ENCODE measurements at regions not wholly inside any gene's neighbourhood (a gene's known extent, or its start where the extent isn't known, plus 50 kb on each side); places are given as distances from the start of the nearest gene placed in this dataset.

DNA sequence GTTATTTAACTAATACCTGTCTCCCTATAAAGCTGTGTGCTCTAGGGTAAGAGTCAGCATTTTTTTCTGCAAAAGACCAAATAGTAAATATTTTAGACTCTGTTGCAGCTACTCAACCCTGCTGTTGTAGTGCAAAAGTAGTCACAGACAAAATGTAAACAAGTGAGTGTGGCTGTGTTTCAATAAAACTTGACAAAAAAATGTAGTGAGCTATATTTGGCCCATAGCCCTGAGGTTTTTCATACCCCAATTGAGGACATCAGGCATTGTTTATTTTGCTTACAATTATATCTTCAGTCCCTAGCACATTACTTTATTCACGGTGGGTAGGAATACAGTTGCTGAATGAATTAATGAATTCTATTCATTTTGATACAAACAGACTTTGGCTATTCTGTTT is 58.7 kb upstream of the TBC1D5 start:
- no peak overlapping the region for H2BK5ac ChIP-seq (ENCODE audit: low read length)
- no peak overlapping the region for H3K23ac ChIP-seq (ENCODE audit: low read length)
- DNase-seq, result no peak
- no peak overlapping the region for H3K18ac ChIP-seq (ENCODE audit: low read length)
- H2BK15ac ChIP-seq (replicated peaks; ENCODE audit: low read depth), result no peak overlapping the region
- H3K4ac ChIP-seq (ENCODE audit: low read depth, low read length), result no peak overlapping the region
- H3K36me3 ChIP-seq (ENCODE audit: control insufficient read depth, insufficient read depth, low read length), result no peaks in the 10 kb centered on the region
- no peak overlapping the region for H3K27ac ChIP-seq (ENCODE audit: low read depth, low read length)
- H2AK5ac ChIP-seq (ENCODE audit: low read length), result no peak overlapping the region
- H3K56ac ChIP-seq (ENCODE audit: low read length), result no peak overlapping the region
- no peaks in the 10 kb centered on the region for H3K79me2 ChIP-seq (ENCODE audit: control insufficient read depth, insufficient read depth, low read length)
- no peaks in the 10 kb centered on the region for H3K27me3 ChIP-seq (ENCODE audit: insufficient read depth, low read length, poor library complexity)
- H4K8ac ChIP-seq (ENCODE audit: low read depth, low read length), result no peak overlapping the region
- H3K4me2 ChIP-seq (ENCODE audit: low read length), result no peak overlapping the region
- H3K79me1 ChIP-seq (ENCODE audit: low read length), result no peaks in the 10 kb centered on the region
- H2BK120ac ChIP-seq (ENCODE audit: low read depth, low read length), result no peak overlapping the region
- H3K4me3 ChIP-seq (ENCODE audit: low read length), result no peak overlapping the region
- no CpG with 5 or more reads among the region's 1 CpG for WGBS (ENCODE audit: extremely low coverage, insufficient coverage, low lambda C conversion rate)
- H4K5ac ChIP-seq (ENCODE audit: low read length), result no peak overlapping the region
- no peaks in the 10 kb centered on the region for H3K4me1 ChIP-seq (ENCODE audit: control insufficient read depth, low read depth, low read length)
- H3K9ac ChIP-seq (ENCODE audit: low read length), result no peak overlapping the region

DNA sequence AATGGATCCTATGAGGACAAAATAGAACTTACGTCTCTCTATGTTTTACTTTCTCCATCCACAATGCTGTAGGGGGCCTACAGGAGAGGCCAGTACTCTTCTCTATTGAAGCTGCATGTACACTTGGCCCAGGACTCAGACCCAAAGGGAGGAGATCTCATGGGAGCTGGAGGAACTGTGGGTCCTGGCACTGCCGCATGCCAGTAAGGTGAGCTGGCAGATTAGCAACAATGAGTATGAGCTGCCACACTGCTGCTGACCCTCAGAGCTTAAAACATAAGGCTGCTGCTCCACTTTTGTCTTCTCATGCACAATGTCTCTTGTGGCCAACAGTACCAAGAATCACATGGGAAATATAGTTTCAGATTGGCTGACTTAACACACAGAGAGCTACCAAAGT is 57.8 kb upstream of the TBC1D5 start:
- Histone ChIP-seq H3K9ac (ENCODE audit: low read length) (no peak overlapping the region), H2BK15ac (replicated peaks; ENCODE audit: low read depth) (no peak overlapping the region), H3K79me1 (ENCODE audit: low read length) (no peaks in the 10 kb centered on the region), H3K4ac (ENCODE audit: low read depth, low read length) (no peak overlapping the region), H4K5ac (ENCODE audit: low read length) (no peak overlapping the region), H2BK5ac (ENCODE audit: low read length) (no peak overlapping the region), H2AK5ac (ENCODE audit: low read length) (no peak overlapping the region), H3K4me3 (ENCODE audit: low read length) (no peak overlapping the region), H3K27ac (ENCODE audit: low read depth, low read length) (no peak overlapping the region), H3K36me3 (ENCODE audit: control insufficient read depth, insufficient read depth, low read length) (no peaks in the 10 kb centered on the region), H3K4me2 (ENCODE audit: low read length) (no peak overlapping the region), H4K8ac (ENCODE audit: low read depth, low read length) (no peak overlapping the region), H3K56ac (ENCODE audit: low read length) (no peak overlapping the region), H3K23ac (ENCODE audit: low read length) (no peak overlapping the region), H2BK120ac (ENCODE audit: low read depth, low read length) (no peak overlapping the region), H3K27me3 (ENCODE audit: insufficient read depth, low read length, poor library complexity) (no peaks in the 10 kb centered on the region), H3K18ac (ENCODE audit: low read length) (no peak overlapping the region), H3K4me1 (ENCODE audit: control insufficient read depth, low read depth, low read length) (no peaks in the 10 kb centered on the region), H3K79me2 (ENCODE audit: control insufficient read depth, insufficient read depth, low read length) (no peaks in the 10 kb centered on the region)
- no peak for DNase-seq
- WGBS (ENCODE audit: extremely low coverage, insufficient coverage, low lambda C conversion rate), result no CpG with 5 or more reads among the region's 2 CpGs

DNA sequence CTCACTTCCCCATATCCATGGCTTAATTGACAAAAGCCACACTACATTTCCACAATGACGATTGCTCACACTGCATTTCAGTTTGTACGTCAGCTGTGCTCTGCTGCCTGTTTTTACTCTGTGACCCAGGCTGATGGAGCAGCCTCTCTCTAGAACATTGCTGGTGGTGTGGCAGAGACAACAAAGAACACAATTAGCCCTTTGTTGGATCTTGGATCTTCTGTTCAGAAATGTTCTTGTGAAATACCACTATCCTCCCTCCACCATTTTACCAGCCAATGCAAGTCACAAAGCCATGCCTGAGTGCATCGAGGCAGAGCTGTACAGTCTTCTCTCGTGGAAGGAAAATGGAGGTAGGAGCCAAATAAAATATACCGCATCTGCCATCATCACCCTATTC is 56.9 kb upstream of the TBC1D5 start:
- no peak overlapping the region for H3K27ac ChIP-seq (ENCODE audit: low read depth, low read length)
- no peak overlapping the region for H3K18ac ChIP-seq (ENCODE audit: low read length)
- no peaks in the 10 kb centered on the region for H3K36me3 ChIP-seq (ENCODE audit: control insufficient read depth, insufficient read depth, low read length)
- H3K4me2 ChIP-seq (ENCODE audit: low read length), result no peak overlapping the region
- H3K9ac ChIP-seq (ENCODE audit: low read length), result no peak overlapping the region
- DNase-seq, result no peak
- no CpG with 5 or more reads among the region's 5 CpGs for WGBS (ENCODE audit: extremely low coverage, insufficient coverage, low lambda C conversion rate)
- no peaks in the 10 kb centered on the region for H3K79me1 ChIP-seq (ENCODE audit: low read length)
- no peak overlapping the region for H4K5ac ChIP-seq (ENCODE audit: low read length)
- no peak overlapping the region for H3K4ac ChIP-seq (ENCODE audit: low read depth, low read length)
- no peaks in the 10 kb centered on the region for H3K79me2 ChIP-seq (ENCODE audit: control insufficient read depth, insufficient read depth, low read length)
- H3K4me1 ChIP-seq (ENCODE audit: control insufficient read depth, low read depth, low read length), result no peaks in the 10 kb centered on the region
- no peak overlapping the region for H2BK5ac ChIP-seq (ENCODE audit: low read length)
- H3K23ac ChIP-seq (ENCODE audit: low read length), result no peak overlapping the region
- no peaks in the 10 kb centered on the region for H3K27me3 ChIP-seq (ENCODE audit: insufficient read depth, low read length, poor library complexity)
- no peak overlapping the region for H3K56ac ChIP-seq (ENCODE audit: low read length)
- H4K8ac ChIP-seq (ENCODE audit: low read depth, low read length), result no peak overlapping the region
- H2BK15ac ChIP-seq (replicated peaks; ENCODE audit: low read depth), result no peak overlapping the region
- H2BK120ac ChIP-seq (ENCODE audit: low read depth, low read length), result no peak overlapping the region
- H3K4me3 ChIP-seq (ENCODE audit: low read length), result no peak overlapping the region
- no peak overlapping the region for H2AK5ac ChIP-seq (ENCODE audit: low read length)

DNA sequence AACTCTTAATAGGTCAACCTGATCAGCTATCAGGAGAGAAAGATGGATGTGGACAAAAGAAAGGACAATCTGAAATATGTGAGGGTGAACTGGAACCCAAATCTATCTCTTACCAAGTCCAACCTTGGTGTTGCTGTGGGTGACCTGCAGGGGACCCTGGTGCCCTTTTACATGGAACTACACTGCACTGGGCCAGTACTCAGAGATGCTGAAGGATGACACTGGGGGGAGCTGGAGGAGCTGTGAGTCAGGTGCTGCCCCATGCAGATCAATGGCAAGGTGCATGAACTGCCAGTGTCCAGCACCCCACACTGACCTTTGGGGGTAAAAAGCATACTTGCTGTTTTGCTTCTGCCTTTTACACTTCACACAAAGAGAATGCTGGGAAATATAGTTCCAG is 55.6 kb upstream of the TBC1D5 start:
- Histone ChIP-seq H3K79me1 (ENCODE audit: low read length) (no peaks in the 10 kb centered on the region), H3K4me2 (ENCODE audit: low read length) (no peak overlapping the region), H3K4me1 (ENCODE audit: control insufficient read depth, low read depth, low read length) (no peaks in the 10 kb centered on the region), H4K8ac (ENCODE audit: low read depth, low read length) (no peak overlapping the region), H3K56ac (ENCODE audit: low read length) (no peak overlapping the region), H2BK120ac (ENCODE audit: low read depth, low read length) (no peak overlapping the region), H3K18ac (ENCODE audit: low read length) (no peak overlapping the region), H3K23ac (ENCODE audit: low read length) (no peak overlapping the region), H3K36me3 (ENCODE audit: control insufficient read depth, insufficient read depth, low read length) (no peaks in the 10 kb centered on the region), H3K27me3 (ENCODE audit: insufficient read depth, low read length, poor library complexity) (no peaks in the 10 kb centered on the region), H3K9ac (ENCODE audit: low read length) (no peak overlapping the region), H4K5ac (ENCODE audit: low read length) (no peak overlapping the region), H3K79me2 (ENCODE audit: control insufficient read depth, insufficient read depth, low read length) (no peaks in the 10 kb centered on the region), H2BK5ac (ENCODE audit: low read length) (no peak overlapping the region), H3K27ac (ENCODE audit: low read depth, low read length) (no peak overlapping the region), H2AK5ac (ENCODE audit: low read length) (no peak overlapping the region), H3K4me3 (ENCODE audit: low read length) (no peak overlapping the region), H2BK15ac (replicated peaks; ENCODE audit: low read depth) (no peak overlapping the region), H3K4ac (ENCODE audit: low read depth, low read length) (no peak overlapping the region)
- peak; percentile 73 for DNase-seq

DNA sequence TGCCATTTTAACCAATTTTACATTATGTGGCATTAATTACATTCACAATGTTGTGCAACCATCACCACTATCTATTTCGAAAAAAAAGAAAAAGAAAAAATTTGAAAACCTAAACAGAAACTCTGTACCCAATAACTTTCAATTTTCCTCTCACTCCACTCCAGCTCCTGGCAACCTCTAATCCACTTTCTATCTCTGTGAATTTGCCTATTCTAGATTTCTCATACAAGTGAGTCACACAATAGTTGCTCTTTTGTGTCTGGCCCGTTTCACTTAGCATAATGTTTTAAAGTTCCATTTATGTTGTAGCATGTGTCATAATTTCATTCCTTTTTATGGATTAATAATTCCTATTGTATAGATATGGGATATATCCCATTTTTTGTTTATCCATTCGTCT is 53.3 kb upstream of the TBC1D5 start:
- Histone ChIP-seq H3K4me2 (ENCODE audit: low read length) (no peak overlapping the region), H3K4me3 (ENCODE audit: low read length) (no peak overlapping the region), H2BK5ac (ENCODE audit: low read length) (no peak overlapping the region), H3K56ac (ENCODE audit: low read length) (no peak overlapping the region), H3K4me1 (ENCODE audit: control insufficient read depth, low read depth, low read length) (no peaks in the 10 kb centered on the region), H3K27me3 (ENCODE audit: insufficient read depth, low read length, poor library complexity) (no peaks in the 10 kb centered on the region), H2BK15ac (replicated peaks; ENCODE audit: low read depth) (no peak overlapping the region), H3K79me1 (ENCODE audit: low read length) (no peaks in the 10 kb centered on the region), H3K23ac (ENCODE audit: low read length) (no peak overlapping the region), H4K8ac (ENCODE audit: low read depth, low read length) (no peak overlapping the region), H3K36me3 (ENCODE audit: control insufficient read depth, insufficient read depth, low read length) (no peaks in the 10 kb centered on the region), H3K79me2 (ENCODE audit: control insufficient read depth, insufficient read depth, low read length) (no peaks in the 10 kb centered on the region), H3K4ac (ENCODE audit: low read depth, low read length) (no peak overlapping the region), H3K27ac (ENCODE audit: low read depth, low read length) (no peak overlapping the region), H4K5ac (ENCODE audit: low read length) (no peak overlapping the region), H3K9ac (ENCODE audit: low read length) (no peak overlapping the region), H2AK5ac (ENCODE audit: low read length) (no peak overlapping the region), H2BK120ac (ENCODE audit: low read depth, low read length) (no peak overlapping the region), H3K18ac (ENCODE audit: low read length) (no peak overlapping the region)
- no CpG with 5 or more reads among the region's 3 CpGs for WGBS (ENCODE audit: extremely low coverage, insufficient coverage, low lambda C conversion rate)
- no peak for DNase-seq

DNA sequence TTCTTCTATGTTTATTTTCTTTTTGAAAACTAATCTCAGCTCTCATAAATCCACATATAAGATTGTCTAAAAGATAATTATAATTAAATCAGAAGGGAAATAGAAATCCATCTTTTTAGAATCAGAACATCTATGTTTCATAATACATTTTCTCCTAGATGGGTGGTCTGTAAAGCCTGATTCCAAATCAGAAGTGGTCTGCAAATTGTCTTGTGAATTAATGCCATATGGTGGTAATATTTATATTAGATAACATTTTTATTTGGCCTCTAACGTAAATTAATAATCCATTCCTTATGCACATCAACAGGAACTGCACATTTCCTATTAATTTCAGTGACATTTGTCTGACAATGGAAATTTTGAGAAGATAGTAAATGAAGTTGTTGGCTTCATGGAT is 52.8 kb upstream of the TBC1D5 start:
- no peak overlapping the region for H3K27ac ChIP-seq (ENCODE audit: low read depth, low read length)
- H2AK5ac ChIP-seq (ENCODE audit: low read length), result no peak overlapping the region
- no peak overlapping the region for H4K5ac ChIP-seq (ENCODE audit: low read length)
- H2BK120ac ChIP-seq (ENCODE audit: low read depth, low read length), result no peak overlapping the region
- H3K4ac ChIP-seq (ENCODE audit: low read depth, low read length), result no peak overlapping the region
- no peak overlapping the region for H3K18ac ChIP-seq (ENCODE audit: low read length)
- no peak overlapping the region for H4K8ac ChIP-seq (ENCODE audit: low read depth, low read length)
- no peak overlapping the region for H3K4me3 ChIP-seq (ENCODE audit: low read length)
- H3K27me3 ChIP-seq (ENCODE audit: insufficient read depth, low read length, poor library complexity), result peaks cover under 1% of the 10 kb centered on the region
- H3K23ac ChIP-seq (ENCODE audit: low read length), result no peak overlapping the region
- no peak overlapping the region for H3K9ac ChIP-seq (ENCODE audit: low read length)
- no peak overlapping the region for H2BK15ac ChIP-seq (replicated peaks; ENCODE audit: low read depth)
- no CpG with 5 or more reads among the region's 1 CpG for whole genome bisulfite sequencing (ENCODE audit: extremely low coverage, insufficient coverage, low lambda C conversion rate)
- no peaks in the 10 kb centered on the region for H3K4me1 ChIP-seq (ENCODE audit: control insufficient read depth, low read depth, low read length)
- no peak overlapping the region for H3K56ac ChIP-seq (ENCODE audit: low read length)
- no peaks in the 10 kb centered on the region for H3K79me1 ChIP-seq (ENCODE audit: low read length)
- no peaks in the 10 kb centered on the region for H3K79me2 ChIP-seq (ENCODE audit: control insufficient read depth, insufficient read depth, low read length)
- no peaks in the 10 kb centered on the region for H3K36me3 ChIP-seq (ENCODE audit: control insufficient read depth, insufficient read depth, low read length)
- H2BK5ac ChIP-seq (ENCODE audit: low read length), result no peak overlapping the region
- no peak for DNase-seq
- H3K4me2 ChIP-seq (ENCODE audit: low read length), result no peak overlapping the region
